Thyroid gland (tissue), 4 donors: ENCODE measurements at regions not wholly inside any gene's neighbourhood (a gene's known extent, or its start where the extent isn't known, plus 50 kb on each side); places are given as distances from the start of the nearest gene placed in this dataset.

Source experiments
- DNase-seq, 2 donors: peaks; one replicate each; pipeline ENCODE4 v3.0.0-alpha.2; 2019
- H3K27ac ChIP-seq, 3 donors: fragments of 200-600 bp; sonication (generic); 1 replicate in 2 of 3; 2 replicates in 1 of 3; pipeline ENCODE4 v1.5.1; 2016 to 2019; ENCODE audit warnings: mild to moderate bottlenecking in 1 of 3, moderate library complexity in 1 of 3
- H3K27me3 ChIP-seq: fragments of 200-600 bp; sonication (generic); one replicate; pipeline ENCODE4 v1.5.1; 2019
- H3K36me3 ChIP-seq, 2 donors: fragments of 200-600 bp; sonication (generic); one replicate each; pipeline ENCODE4 v1.5.1; 2016 to 2019
- H3K4me1 ChIP-seq, 2 donors: fragments of 200-600 bp; sonication (generic); one replicate each; pipeline ENCODE4 v1.5.1; 2017 to 2019
- H3K4me3 ChIP-seq, 3 donors: fragments of 200-600 bp; sonication (generic); replicated peaks in 1 of 3; 1 replicate in 2 of 3; 2 replicates in 1 of 3; pipeline ENCODE4 v1.5.1; 2016; ENCODE audit warnings: mild to moderate bottlenecking in 1 of 3
- H3K9me3 ChIP-seq: fragments of 200-600 bp; sonication (generic); one replicate; pipeline ENCODE4 v1.5.1; 2017
- CTCF ChIP-seq, 6 experiments: fragments of 200-600 bp in 3 of 6; fragments of 450-650 bp in 3 of 6; sonication (generic) in 3 of 6; IDR thresholded peaks; one replicate each; pipeline ENCODE4 v1.5.1; 2016 to 2019; ENCODE audit warnings: antibody characterized with exemption in 6 of 6, mild to moderate bottlenecking in 2 of 6, inconsistent platforms in 1 of 6, moderate library complexity in 1 of 6
- POLR2A ChIP-seq, 2 donors: fragments of 450-650 bp; IDR thresholded peaks; one replicate each; pipeline ENCODE4 v1.6.1; 2017; ENCODE audit warnings: antibody characterized with exemption in 2 of 2, mild to moderate bottlenecking in 2 of 2, moderate library complexity in 1 of 2
- WGBS, 2 donors: methylation state at CpG; one replicate each; pipeline ENCODE4 v1.1.5; 2017; 5-methylcytosine and 5-hydroxymethylcytosine counted together
- intact Hi-C: fragments of 100-400 bp; cut with DNase I; formaldehyde crosslinking; loops from one replicate; pipeline ENCODE4 v1.15.1; 2023

- DNase-seq = no peak
- Histone ChIP-seq H3K4me1 (no peaks in the 10 kb centered on the region), H3K4me3 (no peak overlapping the region), H3K27me3 (no peaks in the 10 kb centered on the region), H3K9me3 (no peaks in the 10 kb centered on the region), H3K36me3 (no peaks in the 10 kb centered on the region), H3K27ac (no peak overlapping the region)
- TF ChIP-seq POLR2A (IDR thresholded peaks at IDR 0.05) (no peak), CTCF (IDR thresholded peaks at IDR 0.05) (no peak)
- intact Hi-C loops = no loop called here
- WGBS, 2 donors = 68 to 86% methylated on average over 2 of the region's 2 CpGs
These were observed 412.4 kb downstream of the PCDH17 start for GRCh38 chr13:58043971-58044370.

GRCh38 chr13:58048670-58049069, 417.1 kb downstream of the PCDH17 start:
- DNase-seq = no peak
- no peaks in the 10 kb centered on the region for H3K27me3 ChIP-seq
- 96% methylated on average over 1 of the region's 1 CpG for WGBS, 2 donors
- H3K4me3 ChIP-seq = no peak overlapping the region
- no peak overlapping the region for H3K27ac ChIP-seq
- H3K36me3 ChIP-seq = no peaks in the 10 kb centered on the region
- H3K4me1 ChIP-seq = no peaks in the 10 kb centered on the region
- intact Hi-C loops = no loop called here
- TF ChIP-seq POLR2A (IDR thresholded peaks at IDR 0.05) (no peak), CTCF (IDR thresholded peaks at IDR 0.05) (no peak)
- H3K9me3 ChIP-seq = no peaks in the 10 kb centered on the region

- H3K36me3 ChIP-seq = no peaks in the 10 kb centered on the region
- no peak overlapping the region for H3K27ac ChIP-seq
- no peaks in the 10 kb centered on the region for H3K27me3 ChIP-seq
- no peaks in the 10 kb centered on the region for H3K4me1 ChIP-seq
- DNase-seq = no peak
- TF ChIP-seq CTCF (IDR thresholded peaks at IDR 0.05) (no peak), POLR2A (IDR thresholded peaks at IDR 0.05) (no peak)
- no peaks in the 10 kb centered on the region for H3K9me3 ChIP-seq
- no peak overlapping the region for H3K4me3 ChIP-seq
- intact Hi-C loops = no loop called here
- 81 to 83% methylated on average over 4 of the region's 4 CpGs for WGBS, 2 donors
These were observed 419.9 kb downstream of the PCDH17 start for GRCh38 chr13:58051396-58051795.

GRCh38 chr13:58051807-58052375, 420.3 kb downstream of the PCDH17 start:
- 58 to 67% methylated on average over 5 of the region's 5 CpGs for WGBS, 2 donors
- Histone ChIP-seq H3K27me3 (no peaks in the 10 kb centered on the region), H3K4me3 (no peak overlapping the region), H3K4me1 (no peaks in the 10 kb centered on the region), H3K27ac (no peak overlapping the region), H3K36me3 (no peaks in the 10 kb centered on the region), H3K9me3 (no peaks in the 10 kb centered on the region)
- TF ChIP-seq POLR2A (IDR thresholded peaks at IDR 0.05) (no peak), CTCF (IDR thresholded peaks at IDR 0.05) (no peak)
- DNase-seq = no peak
- intact Hi-C loops = no loop called here

- H3K4me1 ChIP-seq = no peaks in the 10 kb centered on the region
- no peaks in the 10 kb centered on the region for H3K9me3 ChIP-seq
- WGBS, 2 donors = 87 to 89% methylated on average over 4 of the region's 4 CpGs
- H3K36me3 ChIP-seq = no peaks in the 10 kb centered on the region
- intact Hi-C loops = no loop called here
- no peak overlapping the region for H3K27ac ChIP-seq
- no peaks in the 10 kb centered on the region for H3K27me3 ChIP-seq
- TF ChIP-seq CTCF (IDR thresholded peaks at IDR 0.05) (no peak), POLR2A (IDR thresholded peaks at IDR 0.05) (no peak)
- no peak overlapping the region for H3K4me3 ChIP-seq
- no peak for DNase-seq
These were observed 424.9 kb downstream of the PCDH17 start for GRCh38 chr13:58056426-58056825.
